CD4-positive, alpha-beta T cell treated with Interleukin-10 for 1 hour (primary cell): ENCODE measurements at regions not wholly inside any gene's neighbourhood (a gene's known extent, or its start where the extent isn't known, plus 50 kb on each side); places are given as distances from the start of the nearest gene placed in this dataset.

ENCODE experiments used
- DNase-seq: peaks from one replicate; pipeline ENCODE4 v3.0.0-alpha.2; 2020

DNA sequence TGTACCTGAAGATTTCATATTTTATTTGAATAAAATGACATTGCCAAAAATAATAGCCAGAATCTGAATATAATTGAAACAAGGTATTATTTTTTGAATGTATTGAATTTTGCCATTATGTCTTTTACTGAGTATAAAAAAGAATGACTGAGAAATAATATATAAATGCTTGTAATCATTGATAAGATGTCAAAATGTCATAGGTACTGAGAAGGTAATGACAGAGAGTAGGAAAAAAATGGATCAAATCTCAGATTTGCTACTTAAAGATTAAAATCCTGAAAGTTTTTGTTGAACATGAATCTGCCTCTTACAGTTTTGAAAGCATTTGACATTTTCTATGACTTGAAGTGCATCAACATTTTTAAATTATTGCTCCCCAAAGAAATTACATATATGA is 1069.9 kb upstream of the ADGRL4 start:
- no peak for DNase-seq

DNA sequence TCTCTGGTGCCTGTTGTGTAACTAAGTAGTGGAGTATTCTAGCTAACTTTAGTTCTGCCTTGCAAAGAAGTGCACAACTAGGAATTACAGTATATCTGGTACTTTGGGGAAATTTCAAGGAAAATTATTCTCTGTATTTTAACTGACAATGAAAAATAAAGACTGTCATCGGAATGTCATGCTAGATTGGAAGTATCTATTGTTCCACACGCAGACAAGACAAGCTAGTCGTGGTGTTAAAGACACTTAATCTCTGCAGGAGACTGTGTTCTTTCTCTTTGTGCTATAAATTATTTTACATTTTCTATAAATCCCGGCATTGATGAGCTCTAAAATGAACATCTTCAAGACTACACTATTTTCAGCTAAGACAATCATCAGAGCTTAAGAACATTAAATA is 1068.8 kb upstream of the ADGRL4 start:
- DNase-seq: no peak

DNA sequence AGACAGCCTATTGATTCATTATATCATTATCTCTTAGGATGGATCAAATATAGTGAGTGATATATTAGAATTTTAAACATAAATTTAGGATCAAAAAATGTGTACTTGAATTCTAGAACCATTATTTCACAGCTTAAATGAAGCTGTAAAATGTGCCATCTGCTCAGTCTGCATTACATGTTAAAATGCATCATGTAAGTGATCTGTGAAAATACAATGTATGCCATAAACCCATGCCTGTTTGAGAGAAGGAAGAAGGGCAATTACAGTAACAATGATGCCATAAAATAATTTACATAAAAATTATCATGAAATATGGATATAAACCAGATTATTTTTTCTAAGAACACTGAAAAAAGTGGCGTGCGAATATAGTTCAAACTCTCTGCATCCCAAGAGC is 1066.0 kb upstream of the ADGRL4 start:
- no peak for DNase-seq

DNA sequence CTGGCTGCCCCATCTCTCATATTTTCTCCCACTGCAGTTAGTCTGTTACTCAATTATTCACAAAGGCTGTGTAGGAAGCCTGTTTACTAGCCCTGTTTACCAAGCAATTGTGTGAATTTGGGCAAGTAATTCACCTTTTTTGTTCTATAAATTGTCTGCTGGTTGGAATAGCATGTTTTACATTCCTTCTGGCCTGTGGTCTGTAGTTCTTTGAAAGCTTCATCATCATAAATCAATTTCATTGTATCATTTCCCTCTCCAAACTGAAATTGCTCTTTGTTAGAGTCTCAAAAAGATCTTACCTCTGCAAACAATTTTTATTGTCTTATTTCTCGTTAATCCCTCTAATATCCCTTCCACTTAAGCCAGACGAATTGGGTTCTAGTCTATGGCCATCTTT is 1059.5 kb upstream of the ADGRL4 start:
- DNase-seq: no peak

DNA sequence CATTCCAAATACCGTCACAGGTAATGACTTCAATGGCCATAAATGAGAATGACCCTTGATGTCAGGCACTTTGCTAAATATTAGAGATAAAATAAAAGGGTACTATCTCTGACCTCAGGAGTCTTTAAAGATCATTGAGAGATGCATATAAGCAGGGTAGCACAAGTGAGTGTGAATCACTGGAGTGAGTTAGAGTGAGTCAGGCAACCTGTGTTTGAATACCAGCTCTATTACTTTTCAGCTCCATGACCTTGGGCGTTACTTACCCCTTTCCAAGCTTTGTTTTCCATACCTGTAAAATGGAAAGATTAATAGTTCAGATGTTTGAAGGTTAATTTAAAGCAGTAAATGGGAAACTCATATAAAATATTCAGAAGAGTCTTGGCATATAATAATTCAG is 1058.0 kb upstream of the ADGRL4 start:
- no peak for DNase-seq

DNA sequence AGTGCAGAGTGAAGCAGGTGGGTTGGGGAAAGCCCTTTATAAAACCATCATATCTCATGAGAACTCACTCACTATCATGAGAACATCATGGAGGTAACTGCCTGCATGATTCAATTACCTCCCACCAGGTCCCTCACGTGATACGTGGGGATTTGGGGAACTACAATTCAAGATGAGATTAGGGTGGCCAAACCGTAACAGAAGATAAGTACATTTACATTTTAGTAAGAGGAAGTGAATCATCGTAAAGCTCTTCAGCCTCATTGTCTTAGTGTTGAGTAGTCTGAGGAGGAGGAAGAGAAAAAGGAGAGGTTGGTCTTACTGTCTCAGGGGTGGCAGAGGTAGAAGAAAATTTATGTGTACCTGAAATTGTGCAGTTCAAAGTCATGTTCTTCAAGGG is 1053.4 kb upstream of the ADGRL4 start:
- DNase-seq: no peak

DNA sequence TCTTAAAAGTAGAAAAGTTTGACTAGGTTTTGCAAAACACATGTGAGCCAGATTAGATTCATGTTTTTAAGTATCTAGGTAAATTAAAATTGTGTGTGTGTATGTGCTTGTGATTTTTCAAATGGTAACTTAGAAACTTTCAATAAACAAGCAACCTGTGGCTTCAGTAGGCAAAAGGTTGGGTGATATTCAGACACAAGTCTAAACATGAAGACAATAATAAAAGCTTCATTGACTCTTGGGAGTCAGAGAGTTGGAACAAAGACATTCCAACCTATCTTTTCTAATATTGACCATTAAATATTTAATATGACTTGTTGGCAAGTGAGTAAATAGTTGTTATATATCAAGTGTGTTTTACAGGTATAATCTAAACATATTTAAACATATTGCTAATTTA is 1049.6 kb upstream of the ADGRL4 start:
- no peak for DNase-seq

DNA sequence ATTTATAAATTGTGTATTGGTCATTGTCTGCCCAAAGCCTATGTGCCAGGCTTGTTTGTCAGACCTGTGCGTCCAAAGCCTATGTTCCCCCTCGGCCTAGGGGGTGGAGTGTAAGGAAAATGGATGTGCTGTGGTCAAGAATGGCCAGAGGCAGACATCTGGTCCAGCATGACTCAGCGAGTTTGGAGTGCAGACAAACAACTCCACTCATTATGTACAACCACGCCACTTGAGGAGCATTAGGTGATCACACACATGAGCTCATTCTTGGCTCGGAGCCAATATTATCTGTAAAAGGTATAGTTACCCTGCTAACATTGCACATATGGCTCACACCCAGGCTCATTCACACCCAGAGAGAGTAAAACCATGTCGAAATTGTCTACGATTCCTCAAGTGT is 1047.6 kb upstream of the ADGRL4 start:
- no peak for DNase-seq

DNA sequence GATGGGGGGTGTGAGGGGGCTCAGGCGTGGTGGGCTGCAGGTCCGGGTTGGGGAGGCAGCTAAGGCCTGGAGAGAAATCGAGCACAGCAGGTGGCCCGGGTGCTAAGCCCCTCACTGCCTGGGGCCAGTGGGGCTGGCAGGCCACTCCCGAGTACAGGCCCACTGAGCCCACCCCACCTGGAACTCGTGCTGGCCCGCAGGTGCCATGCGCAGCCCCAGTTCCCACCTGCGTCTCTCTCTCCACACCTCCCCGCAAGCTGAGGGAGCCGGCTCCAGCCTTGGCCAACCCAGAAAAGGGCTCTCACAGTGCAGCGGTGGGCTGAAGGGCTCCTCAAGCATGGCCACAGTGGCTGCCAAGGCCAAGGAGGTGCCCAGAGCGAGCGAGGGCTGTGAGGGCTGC is 1047.1 kb upstream of the ADGRL4 start:
- DNase-seq: no peak

DNA sequence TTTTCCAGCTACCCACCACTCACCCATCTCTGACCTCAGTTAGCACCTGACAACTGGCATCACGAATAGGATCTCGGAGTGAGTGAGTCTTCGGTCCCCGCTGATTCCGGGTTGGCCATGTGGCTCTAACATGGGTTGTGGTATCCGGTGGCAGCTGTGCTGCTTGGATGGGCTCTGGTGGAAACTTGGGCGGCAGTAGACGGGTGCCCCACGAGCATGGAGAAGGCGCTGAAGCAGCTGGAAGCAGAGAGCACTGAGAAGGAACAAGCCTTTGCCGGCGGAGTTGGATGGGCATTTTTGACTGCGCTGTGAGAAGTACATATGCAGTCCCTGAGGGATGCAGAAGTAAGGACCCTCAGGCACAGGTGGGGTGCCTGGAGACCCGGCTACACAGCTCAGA is 1044.0 kb upstream of the ADGRL4 start:
- DNase-seq: no peak

DNA sequence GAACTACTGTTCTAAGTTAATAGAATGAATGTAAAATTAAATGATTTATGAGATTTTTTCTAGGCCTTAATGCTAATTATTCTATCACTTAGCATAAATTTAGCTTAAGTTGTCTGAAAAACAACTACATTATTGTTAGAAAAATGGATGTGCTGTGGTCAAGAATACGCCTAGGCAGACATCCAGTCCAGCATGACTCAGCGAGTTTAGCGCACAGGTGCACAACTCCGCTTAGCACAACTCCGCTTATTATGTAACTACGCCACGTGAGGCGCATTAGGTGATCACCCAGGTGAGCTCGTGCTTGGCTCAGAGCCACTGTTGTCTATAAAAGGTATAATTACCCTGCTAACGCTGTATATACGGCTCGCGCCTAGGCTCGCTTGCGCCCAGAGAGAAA is 1043.6 kb upstream of the ADGRL4 start:
- DNase-seq: no peak

DNA sequence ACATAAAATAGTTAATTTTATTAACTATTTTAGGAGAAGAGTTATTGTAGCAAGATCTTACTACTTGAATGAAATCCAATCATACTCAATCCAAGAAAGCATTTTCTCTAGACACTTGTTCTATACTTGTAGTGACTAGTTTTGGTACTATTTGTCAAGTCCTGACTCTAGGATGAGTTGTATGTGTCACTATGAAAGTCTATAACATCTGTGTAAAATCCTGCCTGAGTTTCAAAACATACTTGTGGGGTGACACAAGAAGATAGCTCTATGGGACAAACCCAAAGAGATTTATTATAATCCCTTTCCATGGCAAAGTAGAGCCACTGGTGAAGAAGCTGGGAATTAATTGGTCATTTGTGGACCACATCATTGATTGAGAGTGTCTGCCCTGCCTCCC is 1042.2 kb upstream of the ADGRL4 start:
- DNase-seq: no peak

DNA sequence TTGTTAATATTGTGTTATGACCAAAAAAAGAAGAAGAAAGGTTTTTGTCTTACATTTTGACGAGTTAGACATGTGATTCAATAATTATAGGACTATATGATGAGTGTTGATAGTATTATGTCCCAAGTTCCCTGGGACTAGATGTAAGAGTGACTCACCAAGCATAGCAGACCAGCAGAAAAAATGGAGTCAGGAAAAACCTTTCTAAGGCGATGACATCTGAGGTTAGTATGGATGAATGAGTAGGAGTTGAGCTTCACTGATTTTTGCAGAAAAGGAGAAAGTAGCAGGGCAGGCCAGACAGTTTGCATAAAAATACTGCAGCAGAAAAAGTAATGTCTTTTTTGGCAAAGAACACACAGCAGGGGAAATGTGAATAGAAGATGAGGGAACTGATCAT is 1041.3 kb upstream of the ADGRL4 start:
- DNase-seq: no peak

DNA sequence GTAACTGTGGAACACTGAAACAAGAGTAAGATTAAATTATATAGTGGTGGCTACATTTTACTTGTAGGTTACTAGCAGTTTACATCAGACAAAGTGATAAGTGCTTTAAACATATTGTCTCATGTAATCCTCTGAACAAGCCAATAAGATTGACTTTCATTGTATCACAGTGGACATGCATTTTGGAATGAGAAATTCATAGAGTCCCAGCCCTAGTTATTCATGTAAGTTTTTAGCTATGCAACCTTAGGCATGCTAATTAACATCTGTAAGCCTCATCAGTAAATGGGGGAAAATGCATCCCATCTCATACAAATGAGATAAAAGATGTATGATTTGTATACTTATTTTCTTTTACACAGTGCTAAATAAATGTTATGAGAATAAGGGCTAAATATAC is 1038.1 kb upstream of the ADGRL4 start:
- no peak for DNase-seq

DNA sequence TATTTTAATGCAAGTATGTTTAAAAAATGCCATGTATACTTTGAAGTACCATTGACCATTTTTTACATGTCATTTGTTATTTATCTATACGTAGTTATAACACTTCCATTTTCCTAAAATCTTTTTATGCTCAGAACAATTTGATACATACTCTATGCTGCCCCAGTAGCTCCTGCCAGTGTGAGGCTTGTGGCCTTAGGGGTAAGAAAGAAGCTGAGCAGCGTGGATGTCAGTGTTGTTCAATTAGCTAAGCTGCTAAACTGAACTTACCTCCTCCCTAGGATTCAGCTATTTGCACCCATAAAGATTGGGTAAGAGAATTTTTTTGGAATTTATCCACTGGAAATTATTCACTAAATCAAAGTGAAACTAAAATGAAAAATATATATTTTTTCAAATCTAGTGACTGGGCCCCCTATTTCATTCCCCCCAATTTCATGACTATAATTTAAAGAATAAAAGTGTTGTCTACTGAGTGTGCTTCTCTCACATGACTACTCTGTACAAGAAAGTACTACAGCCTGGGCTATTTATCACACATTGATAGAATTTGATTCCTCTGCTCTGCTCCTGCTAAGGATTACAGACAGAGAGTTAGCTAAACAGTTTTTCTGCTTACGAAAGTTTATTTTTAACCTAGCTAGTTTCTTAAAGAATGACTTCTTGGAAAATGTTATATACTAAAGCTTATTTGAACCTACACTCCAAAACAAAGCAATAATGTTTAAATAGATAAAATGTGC is 1030.3 kb upstream of the ADGRL4 start:
- DNase-seq: no peak

DNA sequence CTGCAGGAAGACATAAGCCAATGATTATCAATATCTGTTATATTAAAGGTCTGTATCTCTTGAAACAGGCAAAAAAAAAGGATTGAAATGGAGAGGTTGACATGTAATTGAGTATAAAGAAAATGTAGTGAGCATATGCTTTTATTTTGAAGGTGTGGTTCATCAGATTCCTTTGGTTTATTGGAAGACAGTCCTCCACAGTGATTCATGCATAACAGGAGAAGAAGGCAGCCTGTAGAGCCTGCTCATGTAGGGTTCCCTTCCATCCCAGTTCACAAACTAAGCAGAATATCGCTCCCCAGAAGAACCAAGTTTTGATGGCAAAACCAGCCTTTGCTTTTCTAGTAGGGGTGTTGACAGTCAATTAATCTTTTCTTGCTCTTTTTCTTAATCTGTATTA is 1016.8 kb upstream of the ADGRL4 start:
- no peak for DNase-seq

DNA sequence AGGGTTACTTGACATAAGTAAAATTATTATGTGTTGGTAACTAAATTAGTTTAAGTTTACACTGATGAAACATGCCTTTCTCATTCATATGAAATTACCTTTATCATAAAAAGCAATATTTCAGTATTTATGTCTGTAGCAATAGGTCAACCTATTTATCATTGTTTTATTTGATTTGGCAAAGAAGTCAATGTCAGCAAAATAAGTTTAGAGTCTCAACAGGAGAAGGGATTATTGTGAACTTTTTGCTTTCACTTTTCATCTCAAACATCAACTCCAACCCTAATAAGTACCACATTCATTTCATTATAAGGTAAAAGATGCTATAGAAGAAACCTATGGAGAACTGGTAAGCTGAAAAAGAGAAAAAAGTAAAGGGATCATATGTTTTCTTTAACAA is 1015.4 kb upstream of the ADGRL4 start:
- no peak for DNase-seq

DNA sequence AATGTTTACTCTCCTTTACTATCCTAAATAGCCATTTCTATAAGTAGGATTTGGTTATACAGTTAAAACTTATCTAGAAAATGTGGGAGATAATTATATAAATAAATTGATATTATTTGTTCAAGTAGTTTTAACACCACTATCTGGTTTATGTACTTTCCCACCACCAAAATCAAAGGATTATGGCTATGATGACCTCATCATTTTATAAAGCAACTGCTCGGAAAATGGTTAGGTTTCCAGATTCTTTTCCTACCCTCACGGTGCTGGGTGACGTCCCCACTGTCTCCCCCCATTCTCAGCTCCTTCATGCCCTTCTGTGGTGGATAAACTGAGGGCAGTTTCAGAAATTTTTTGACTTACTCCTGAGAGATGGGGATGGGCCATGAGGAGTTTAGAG is 1011.8 kb upstream of the ADGRL4 start:
- DNase-seq: no peak

DNA sequence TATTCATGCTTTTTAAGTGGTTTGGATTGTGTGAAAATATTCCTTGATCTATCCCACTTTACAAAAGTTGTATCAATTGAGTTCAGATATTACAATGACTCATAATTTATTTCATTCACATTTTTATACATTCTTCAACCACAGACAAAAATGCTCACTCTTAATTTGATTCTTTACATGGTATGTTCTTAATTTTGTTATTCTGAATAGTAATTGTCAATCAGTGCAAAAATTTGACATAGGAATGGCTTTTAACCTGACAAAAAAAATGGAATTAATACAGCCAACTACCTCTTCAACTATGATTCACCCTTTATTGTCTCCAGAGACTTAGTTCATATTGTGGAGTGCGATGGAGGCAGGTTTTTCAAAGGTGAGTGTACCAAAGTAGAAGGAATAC is 1002.4 kb upstream of the ADGRL4 start:
- DNase-seq: no peak

DNA sequence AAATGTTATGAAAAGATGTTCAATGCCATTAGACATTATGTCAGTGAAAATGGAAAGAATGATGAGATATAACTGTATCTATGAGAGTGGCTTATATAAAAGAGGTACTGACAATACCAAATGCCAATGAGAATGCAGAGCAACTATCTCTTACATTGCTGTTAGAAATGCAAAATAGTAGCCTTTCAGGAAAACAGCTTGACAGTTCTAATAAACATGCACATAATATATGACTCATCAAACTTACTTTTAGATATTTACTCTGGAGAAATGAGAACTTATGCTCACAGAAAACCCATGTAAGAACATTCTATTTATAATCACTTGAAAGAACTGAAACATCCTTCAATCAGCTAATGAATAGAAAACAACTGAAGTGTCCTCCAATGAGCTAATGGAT is 996.7 kb upstream of the ADGRL4 start:
- DNase-seq: no peak

DNA sequence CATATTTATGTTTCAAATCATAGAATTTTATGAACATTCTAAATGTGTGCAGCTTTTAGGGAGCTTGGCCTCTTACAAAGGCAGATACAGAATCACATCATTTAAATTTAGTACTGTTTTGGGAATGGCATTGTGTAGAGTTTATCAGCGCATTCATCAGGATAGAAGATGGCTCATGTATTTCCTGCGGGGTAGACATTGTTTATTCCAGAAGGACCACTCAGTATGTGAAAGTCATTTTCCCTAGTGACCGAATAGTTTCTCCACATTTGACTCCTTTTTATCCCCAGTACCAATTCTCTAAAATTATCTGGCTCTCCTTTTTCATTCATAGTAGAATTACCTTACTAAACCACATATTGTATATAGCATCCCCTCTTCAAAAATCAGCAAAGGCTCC is 981.9 kb upstream of the ADGRL4 start:
- no peak for DNase-seq

DNA sequence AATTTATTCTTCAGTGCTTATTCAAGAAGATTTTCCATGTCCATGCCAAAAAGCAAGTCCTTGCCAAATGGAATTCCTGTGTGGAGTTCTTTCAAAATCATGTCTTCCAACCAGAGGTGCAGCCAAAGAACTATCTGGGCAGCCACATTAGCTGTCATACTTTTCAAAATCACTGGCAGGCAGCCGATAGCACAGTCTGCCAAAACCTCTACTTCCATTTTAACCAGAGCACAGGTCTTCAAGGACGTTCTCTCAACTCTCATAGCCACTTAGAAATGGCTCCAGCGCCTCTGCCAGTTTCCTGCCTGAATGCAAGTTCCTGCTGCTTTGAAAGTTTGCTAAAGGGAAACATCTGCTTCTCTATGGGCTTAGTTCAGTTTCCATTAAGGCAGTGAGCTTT is 975.7 kb upstream of the ADGRL4 start:
- no peak for DNase-seq

DNA sequence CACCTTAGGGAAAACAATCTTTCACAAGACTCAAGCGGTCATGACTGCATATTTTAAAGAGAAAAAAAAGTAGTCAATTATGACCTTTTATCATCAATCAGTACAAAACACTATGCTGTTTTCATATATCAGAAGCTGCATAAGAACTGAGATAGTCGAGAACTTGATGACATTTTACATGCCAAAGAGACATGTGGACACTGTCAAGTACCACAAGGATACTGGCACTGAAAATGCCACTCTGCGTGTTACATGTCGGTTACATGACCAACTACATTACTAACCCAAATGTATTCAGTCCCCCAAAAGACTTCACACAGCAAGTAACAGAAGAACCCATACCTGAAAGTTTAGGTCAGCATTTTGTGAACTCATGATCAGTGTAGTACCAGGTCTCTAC is 975.0 kb upstream of the ADGRL4 start:
- DNase-seq: no peak

DNA sequence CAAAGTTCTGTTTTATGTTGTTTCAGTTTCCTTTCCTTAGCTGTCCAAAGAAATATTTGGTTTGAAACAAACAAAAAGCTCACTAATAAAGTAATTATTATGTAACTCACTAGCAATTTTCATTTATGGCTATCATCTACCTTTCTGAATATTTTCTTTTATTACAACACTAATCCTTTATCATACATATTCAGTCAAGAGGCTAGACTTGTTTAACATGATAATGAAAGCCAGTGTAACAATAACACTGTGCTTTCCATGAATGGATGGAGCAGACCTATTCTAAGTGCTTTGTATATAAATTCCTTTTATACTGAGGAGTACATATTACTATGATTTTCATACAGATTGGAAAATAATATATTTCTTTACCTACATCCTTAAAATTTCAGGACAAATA is 972.8 kb upstream of the ADGRL4 start:
- no peak for DNase-seq

DNA sequence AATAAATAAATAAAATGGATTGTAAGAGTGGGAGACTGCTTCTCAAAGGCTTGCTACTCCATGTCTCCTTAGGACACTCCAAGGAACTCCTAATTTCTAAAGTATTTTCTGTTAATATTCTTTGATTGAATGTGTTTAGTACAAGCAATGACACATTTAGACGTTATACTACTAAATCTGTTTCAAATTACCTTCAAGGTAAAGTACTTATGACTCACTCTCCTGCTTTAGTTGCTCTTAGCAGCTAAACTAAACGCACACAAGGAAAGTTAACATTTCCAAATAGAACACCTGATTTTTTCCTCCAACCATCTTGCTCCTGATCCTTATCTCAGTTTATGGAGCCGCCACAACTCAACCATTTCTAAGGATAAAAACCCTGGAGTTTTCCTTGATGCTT is 969.8 kb upstream of the ADGRL4 start:
- no peak for DNase-seq

DNA sequence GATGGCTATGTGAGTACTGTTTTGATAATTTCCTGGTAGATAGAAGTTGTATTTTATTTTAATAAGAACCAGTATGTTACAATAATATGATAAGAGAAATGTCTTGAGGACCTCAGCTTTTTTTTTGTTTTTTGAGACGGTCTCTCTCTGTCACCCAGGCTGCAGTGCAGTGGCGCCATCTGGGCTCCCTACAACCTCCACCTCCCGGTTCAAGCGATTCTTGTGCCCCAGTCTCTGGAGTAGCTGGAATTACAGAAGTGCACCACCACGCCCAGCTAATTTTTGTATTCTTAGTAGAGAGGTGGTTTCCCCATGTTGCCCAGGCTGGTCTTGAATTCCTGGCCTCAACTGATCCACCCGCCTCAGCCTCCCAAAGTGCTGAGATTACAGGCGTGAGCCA is 968.1 kb upstream of the ADGRL4 start:
- no peak for DNase-seq
